ENCODE measurements at regions not wholly inside any gene's neighbourhood (a gene's known extent, or its start where the extent isn't known, plus 50 kb on each side); places are given as distances from the start of the nearest gene placed in this dataset.
A peak's percentile ranks its signal among the peaks of the same experiment; 100 is the strongest.

DNA sequence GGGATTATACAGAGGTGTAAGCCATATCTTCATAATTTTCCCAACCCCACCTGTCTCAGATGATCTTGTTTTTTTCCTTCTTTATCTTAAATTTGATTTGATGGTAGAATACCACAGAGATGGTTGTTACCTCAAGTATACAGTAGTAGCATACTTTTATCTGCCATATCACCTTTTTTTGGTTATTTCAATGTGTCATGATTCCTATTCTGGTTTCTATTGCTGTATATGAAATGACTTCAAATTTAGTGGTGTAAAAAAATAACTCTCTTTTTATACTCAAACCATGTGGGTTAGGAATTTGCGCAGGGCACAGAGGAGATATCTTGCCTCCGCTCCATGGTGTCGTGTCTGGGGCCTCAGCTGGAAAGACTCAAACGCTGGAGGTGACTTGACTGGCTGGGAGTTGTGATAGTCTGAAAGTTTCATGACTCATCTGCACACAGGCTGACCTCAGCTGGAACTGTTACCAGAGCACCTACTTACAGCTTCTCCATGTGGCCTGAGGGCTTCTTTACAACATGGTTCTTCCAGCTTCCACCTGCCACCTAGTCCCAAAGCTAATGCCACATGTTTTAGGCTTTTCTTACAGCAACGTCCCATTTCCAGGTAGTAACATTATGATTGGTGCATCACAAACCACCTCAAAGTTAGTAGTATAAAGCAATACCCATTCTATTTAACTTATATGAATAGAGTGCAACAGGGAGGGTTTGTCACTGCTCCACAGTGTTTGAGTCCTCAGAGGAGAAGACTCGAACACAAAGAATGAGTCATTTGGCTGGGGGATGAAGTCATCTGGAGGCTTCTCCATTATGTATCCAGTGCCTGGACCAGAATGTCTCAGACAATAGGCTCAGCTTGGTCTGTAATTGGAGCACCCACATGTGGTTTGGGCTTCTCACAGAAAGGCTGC lies 82.3 kb upstream of the XPO1 start:
- Histone ChIP-seq H4K91ac (replicated peaks; ENCODE audit: insufficient read length, low read length) (no peak overlapping the region), H3K27ac (ENCODE audit: low read depth, low read length) (no peak overlapping the region), H2AFZ (ENCODE audit: low read length) (0 out of 2 replicates have a peak overlapping the region, but pooled peaks have one; percentile 23), H2BK15ac (ENCODE audit: low read length) (no peak overlapping the region), H3K36me3 (ENCODE audit: control insufficient read depth in 2 of 4, insufficient read depth in 4 of 4, low read length in 3 of 4) (no peaks in the 10 kb centered on the region), H3K9ac (replicated peaks in 1 of 4; ENCODE audit: extremely low read depth in 1 of 4, low read depth in 3 of 4, low read length in 3 of 4) (no peak overlapping the region), H4K20me1 (replicated peaks in 1 of 2; ENCODE audit: control insufficient read depth in 1 of 2, insufficient read depth in 2 of 2, low read length in 2 of 2) (no peaks in the 10 kb centered on the region), H3K4me2 (ENCODE audit: insufficient read depth in 1 of 2, low read depth in 2 of 2, low read length in 2 of 2) (no peak overlapping the region), H3K9me3 (ENCODE audit: insufficient read depth in 2 of 2, low read depth in 1 of 2, low read length in 1 of 2) (no peaks in the 10 kb centered on the region), H3K27me3 (replicated peaks in 1 of 4; ENCODE audit: control insufficient read depth in 3 of 4, extremely low read depth in 1 of 4, insufficient read depth in 3 of 4, low read length in 3 of 4) (no peaks in the 10 kb centered on the region), H3K18ac (ENCODE audit: extremely low read depth, low read length) (no peak overlapping the region), H3K23ac (ENCODE audit: insufficient read length) (no peak overlapping the region), H3K4me1 (replicated peaks in 1 of 4; ENCODE audit: control insufficient read depth in 3 of 4, insufficient read depth in 4 of 4, low read length in 3 of 4) (no peaks in the 10 kb centered on the region), H2BK5ac (ENCODE audit: low read depth, low read length) (no peak overlapping the region), H3K4ac (replicated peaks; ENCODE audit: insufficient read length, low read depth, low read length) (no peak overlapping the region), H3K14ac (ENCODE audit: insufficient read length) (no peak overlapping the region), H2BK120ac (replicated peaks; ENCODE audit: low read depth, low read length) (no peak overlapping the region), H2BK12ac (ENCODE audit: low read depth, low read length) (no peak overlapping the region), H2AK5ac (ENCODE audit: low read depth, low read length) (no peak overlapping the region), H3K79me2 (ENCODE audit: control insufficient read depth in 1 of 2, insufficient read depth in 2 of 2, low read length in 2 of 2) (no peaks in the 10 kb centered on the region), H3K23me2 (ENCODE audit: low read depth, low read length) (no peaks in the 10 kb centered on the region), H3K56ac (replicated peaks; ENCODE audit: insufficient read length, low read depth, low read length) (no peak overlapping the region), H2BK20ac (ENCODE audit: low read length) (no peak overlapping the region), H4K8ac (ENCODE audit: extremely low read depth, insufficient read depth, low read length) (no peak overlapping the region), H3K79me1 (ENCODE audit: low read depth, low read length) (no peaks in the 10 kb centered on the region), H4K5ac (ENCODE audit: insufficient read length, low read depth, low read length) (no peak overlapping the region), H3K4me3 (ENCODE audit: extremely low read depth in 1 of 4, insufficient read depth in 2 of 4, low read depth in 3 of 4, low read length in 4 of 4) (no peak overlapping the region)
- 87% methylated on average over 6 of the region's 6 CpGs; no CpG with 5 or more reads in 1 of the 2 experiments for WGBS, 2 experiments (ENCODE audit: extremely low coverage in 1 of 2, insufficient coverage in 1 of 2, insufficient read length in 1 of 2, insufficient replicate concordance in 2 of 2, low coverage in 1 of 2, low lambda C conversion rate in 2 of 2, missing lambda C conversion rate in 1 of 2)
- ChIA-PET CTCF (ENCODE audit: partially characterized antibody) (interaction anchor here (1.2 kb wide), 1 partner anchor 36 kb away, joined by 3 read pairs; no protein-coding TSS in a partner anchor), POLR2A (ENCODE audit: partially characterized antibody) (interaction anchor here (0.6 kb wide), 1 partner anchor 126 kb away, joined by 3 read pairs; no protein-coding TSS in a partner anchor)
- no peak for FAIRE-seq
- no peak for DNase-seq (ENCODE audit: low read depth in 1 of 2, low spot score in 2 of 2)
- TF ChIP-seq ASH2L (IDR thresholded peaks at IDR 0.05; ENCODE audit: low read length) (no peak), NRF1 (IDR thresholded peaks at IDR 0.05; ENCODE audit: low read depth, low read length) (no peak), TAF7 (optimal IDR thresholded peaks at IDR 0.05; ENCODE audit: borderline replicate concordance, low read depth, low read length) (no peak), RBBP5 (IDR thresholded peaks at IDR 0.05; ENCODE audit: borderline replicate concordance, low read depth, low read length) (no peak), KDM5A (IDR thresholded peaks at IDR 0.05; ENCODE audit: low read length) (no peak), EGR1 (IDR thresholded peaks at IDR 0.05; ENCODE audit: borderline replicate concordance, low read depth, low read length) (no peak), POLR2AphosphoS5 (IDR thresholded peaks at IDR 0.05; ENCODE audit: low read depth, low read length) (no peak), SP4 (IDR thresholded peaks at IDR 0.05; ENCODE audit: low read length) (no peak), BRCA1 (IDR thresholded peaks at IDR 0.05; ENCODE audit: low read depth, low read length) (no peak), SIRT6 (IDR thresholded peaks at IDR 0.05; ENCODE audit: low read length) (no peak), PHF8 (conservative IDR thresholded peaks at IDR 0.05; ENCODE audit: low read depth, low read length) (no peak), JUN (IDR thresholded peaks at IDR 0.05; ENCODE audit: low read depth, low read length) (no peak)
- TF ChIP-seq, protein P1, sequence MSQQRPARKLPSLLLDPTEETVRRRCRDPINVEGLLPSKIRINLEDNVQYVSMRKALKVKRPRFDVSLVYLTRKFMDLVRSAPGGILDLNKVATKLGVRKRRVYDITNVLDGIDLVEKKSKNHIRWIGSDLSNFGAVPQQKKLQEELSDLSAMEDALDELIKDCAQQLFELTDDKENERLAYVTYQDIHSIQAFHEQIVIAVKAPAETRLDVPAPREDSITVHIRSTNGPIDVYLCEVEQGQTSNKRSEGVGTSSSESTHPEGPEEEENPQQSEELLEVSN (IDR thresholded peaks at IDR 0.05), result no peak

Data from H1 (cell line).